Hepatocyte (in vitro differentiated cells): ENCODE measurements at regions not wholly inside any gene's neighbourhood (a gene's known extent, or its start where the extent isn't known, plus 50 kb on each side); places are given as distances from the start of the nearest gene placed in this dataset.

Experiments
- DNase-seq: peaks from one replicate; pipeline ENCODE4 v3.0.0-alpha.2; 2016; ENCODE audit warnings: low spot score
- H2AFZ ChIP-seq: fragments of 200-600 bp; sonication (generic); 2 replicates; pipeline ENCODE4 v1.6.0; 2016; ENCODE audit warnings: antibody characterized with exemption, mild to moderate bottlenecking
- H3K27ac ChIP-seq: fragments of 200-600 bp; sonication (generic); 2 replicates; pipeline ENCODE4 v1.5.1; 2016; ENCODE audit warnings: mild to moderate bottlenecking
- H3K27me3 ChIP-seq: fragments of 200-600 bp; sonication (generic); 2 replicates; pipeline ENCODE4 v1.6.1; 2016
- H3K36me3 ChIP-seq: fragments of 200-600 bp; sonication (generic); replicated peaks from 2 replicates; pipeline ENCODE4 v1.5.1; 2016; ENCODE audit warnings: low read depth; ENCODE audit not compliant: insufficient read depth
- H3K4me1 ChIP-seq: fragments of 200-600 bp; sonication (generic); 2 replicates; pipeline ENCODE4 v1.5.1; 2016; ENCODE audit warnings: mild to moderate bottlenecking, moderate library complexity; ENCODE audit not compliant: insufficient read depth
- H3K4me2 ChIP-seq: fragments of 200-600 bp; sonication (generic); 2 replicates; pipeline ENCODE4 v1.6.0; 2016
- H3K4me3 ChIP-seq: fragments of 200-600 bp; sonication (generic); 2 replicates; pipeline ENCODE4 v1.5.1; 2016; ENCODE audit warnings: mild to moderate bottlenecking
- H3K79me2 ChIP-seq: fragments of 200-600 bp; sonication (generic); 2 replicates; pipeline ENCODE4 v1.6.0; 2017; ENCODE audit warnings: mild to moderate bottlenecking
- H3K9me2 ChIP-seq: fragments of 200-600 bp; sonication (generic); replicated peaks from 2 replicates; pipeline ENCODE4 v1.6.0; 2017; ENCODE audit warnings: mild to moderate bottlenecking; ENCODE audit not compliant: insufficient read depth
- H3K9me3 ChIP-seq: fragments of 200-600 bp; sonication (generic); 2 replicates; pipeline ENCODE4 v1.5.1; 2016; ENCODE audit warnings: low read depth, mild to moderate bottlenecking
- H4K20me1 ChIP-seq: fragments of 200-600 bp; sonication (generic); 2 replicates; pipeline ENCODE4 v1.6.0; 2016; ENCODE audit warnings: mild to moderate bottlenecking; ENCODE audit not compliant: insufficient read depth, poor library complexity, severe bottlenecking
- CTCF ChIP-seq: fragments of 200-600 bp; sonication (generic); IDR thresholded peaks from 2 replicates; pipeline ENCODE4 v1.5.1; 2016; ENCODE audit warnings: antibody characterized with exemption, mild to moderate bottlenecking; ENCODE audit not compliant: poor library complexity
- EZH2 ChIP-seq: fragments of 200-600 bp; sonication (generic); IDR thresholded peaks from 2 replicates; pipeline ENCODE4 v1.6.1; 2016; ENCODE audit warnings: antibody characterized with exemption, mild to moderate bottlenecking, borderline replicate concordance
- EZH2phosphoT487 ChIP-seq: fragments of 200-600 bp; sonication (generic); IDR thresholded peaks from one replicate; pipeline ENCODE4 v1.6.1; 2018; ENCODE audit warnings: antibody characterized with exemption, mild to moderate bottlenecking, low read depth, moderate library complexity; ENCODE audit not compliant: unreplicated experiment, severe bottlenecking
- WGBS: methylation state at CpG from one replicate; pipeline ENCODE4 v1.1.6; 2016; ENCODE audit warnings: low lambda C conversion rate; ENCODE audit errors: missing lambda C conversion rate; 5-methylcytosine and 5-hydroxymethylcytosine counted together

DNA sequence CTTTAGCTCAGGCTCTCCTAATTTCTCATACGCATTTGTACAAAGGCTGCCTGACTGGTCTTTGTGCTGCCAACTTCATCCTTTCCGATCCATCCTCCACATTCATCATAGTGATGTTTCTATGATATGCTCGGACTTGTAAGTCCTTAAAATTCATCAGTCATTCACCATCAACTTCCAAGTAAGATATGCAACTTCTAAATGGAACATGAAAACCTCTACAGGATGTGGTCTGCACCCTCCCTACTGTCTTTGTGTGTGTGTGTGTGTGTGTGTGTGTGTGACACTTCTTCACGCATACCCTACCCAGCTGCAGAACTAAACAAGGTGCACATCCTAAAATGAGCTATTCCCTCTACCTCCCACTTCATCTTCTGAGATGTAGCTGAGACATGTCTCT, 397.9 kb upstream of the NR5A2 start:
- no peaks in the 10 kb centered on the region for H3K9me2 ChIP-seq
- H4K20me1 ChIP-seq, result no peaks in the 10 kb centered on the region
- 86% methylated on average over 4 of the region's 4 CpGs for WGBS
- DNase-seq, result no peak
- H3K4me1 ChIP-seq, result no peaks in the 10 kb centered on the region
- no peak overlapping the region for H3K4me3 ChIP-seq
- H3K79me2 ChIP-seq, result no peaks in the 10 kb centered on the region
- no peak for TF ChIP-seq EZH2phosphoT487
- no peak for TF ChIP-seq EZH2
- no peak for TF ChIP-seq CTCF
- H2AFZ ChIP-seq, result no peak overlapping the region
- H3K36me3 ChIP-seq, result no peaks in the 10 kb centered on the region
- H3K4me2 ChIP-seq, result no peak overlapping the region
- no peak overlapping the region for H3K27ac ChIP-seq
- no peaks in the 10 kb centered on the region for H3K9me3 ChIP-seq
- no peaks in the 10 kb centered on the region for H3K27me3 ChIP-seq

DNA sequence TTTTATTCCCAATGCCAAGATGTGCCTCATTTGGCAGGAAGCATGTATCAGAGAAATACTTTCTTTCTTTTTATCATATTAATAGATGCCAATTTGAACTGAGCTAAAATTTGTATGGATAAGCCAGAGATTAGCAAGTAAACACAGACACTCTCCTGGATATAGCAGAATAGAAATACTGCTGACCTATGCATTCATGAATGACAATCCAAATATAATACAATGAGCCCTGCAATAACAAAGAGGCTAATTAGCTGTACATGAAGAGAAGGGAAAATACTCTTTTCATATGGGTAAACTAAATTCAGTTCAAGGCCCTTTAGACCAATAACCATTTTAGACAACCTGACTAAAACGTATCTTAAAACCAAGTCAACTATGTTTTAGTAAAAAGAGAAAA, 388.1 kb upstream of the NR5A2 start:
- Histone ChIP-seq H3K4me1 (no peaks in the 10 kb centered on the region), H2AFZ (no peak overlapping the region), H3K4me3 (no peak overlapping the region), H4K20me1 (no peaks in the 10 kb centered on the region), H3K9me3 (no peaks in the 10 kb centered on the region), H3K36me3 (peaks cover 3% of the 10 kb centered on the region), H3K4me2 (no peak overlapping the region), H3K27me3 (no peaks in the 10 kb centered on the region), H3K9me2 (no peaks in the 10 kb centered on the region), H3K27ac (no peak overlapping the region), H3K79me2 (no peaks in the 10 kb centered on the region)
- no peak for TF ChIP-seq EZH2
- TF ChIP-seq CTCF, result no peak
- TF ChIP-seq EZH2phosphoT487, result no peak
- WGBS, result 80% methylated on average over 1 of the region's 1 CpG
- DNase-seq, result no peak

GRCh38 chr1:199641531-199641930, 386.0 kb upstream of the NR5A2 start:
- 87% methylated on average over 3 of the region's 3 CpGs for WGBS
- Histone ChIP-seq H2AFZ (no peak overlapping the region), H3K27ac (no peak overlapping the region), H3K36me3 (peaks cover 3% of the 10 kb centered on the region), H3K27me3 (no peaks in the 10 kb centered on the region), H3K9me2 (no peaks in the 10 kb centered on the region), H4K20me1 (no peaks in the 10 kb centered on the region), H3K4me2 (no peak overlapping the region), H3K9me3 (no peaks in the 10 kb centered on the region), H3K79me2 (no peaks in the 10 kb centered on the region), H3K4me1 (no peaks in the 10 kb centered on the region), H3K4me3 (no peak overlapping the region)
- DNase-seq, result no peak
- no peak for TF ChIP-seq EZH2phosphoT487
- TF ChIP-seq EZH2, result no peak
- TF ChIP-seq CTCF, result no peak

- Histone ChIP-seq H2AFZ (no peak overlapping the region), H3K9me3 (no peaks in the 10 kb centered on the region), H3K27me3 (no peaks in the 10 kb centered on the region), H3K79me2 (no peaks in the 10 kb centered on the region), H3K27ac (no peak overlapping the region), H3K9me2 (no peaks in the 10 kb centered on the region), H3K4me2 (no peak overlapping the region), H3K4me3 (no peak overlapping the region), H3K36me3 (peaks cover 3% of the 10 kb centered on the region), H3K4me1 (no peaks in the 10 kb centered on the region), H4K20me1 (no peaks in the 10 kb centered on the region)
- no peak for DNase-seq
- TF ChIP-seq EZH2 (no peak), CTCF (no peak), EZH2phosphoT487 (no peak)
- WGBS, result 53% methylated on average over 1 of the region's 1 CpG
Measured at GRCh38 chr1:199644912-199645311, 382.6 kb upstream of the NR5A2 start.
